Calu3 (cell line): ENCODE measurements at regions not wholly inside any gene's neighbourhood (a gene's known extent, or its start where the extent isn't known, plus 50 kb on each side); places are given as distances from the start of the nearest gene placed in this dataset.

ENCODE experiments used
- BruUV-seq: library from RNA; stranded (reverse); fragments of 400-500 nt; replicated peaks from 2 replicates; lab custom pipeline; 2021; lab: Mats Ljungman, UMichigan
- CTCF ChIA-PET: fragments of 300-600 bp; sonication (Branson Sonifier 250); formaldehyde crosslinking; loops from one replicate; lab custom pipeline; 2022; ENCODE audit warnings: antibody characterized with exemption; lab: Charles Lee
- DNase-seq: peaks from one replicate; pipeline ENCODE4 v3.0.0; 2022
- H3K27ac Mint-ChIP-seq: one replicate; pipeline ENCODE4 v1.8.0; 2022; ENCODE audit warnings: mixed read lengths; ENCODE audit not compliant: unreplicated experiment
- H3K27me3 Mint-ChIP-seq: one replicate; pipeline ENCODE4 v1.8.0; 2022; ENCODE audit warnings: mixed read lengths; ENCODE audit not compliant: unreplicated experiment
- H3K36me3 Mint-ChIP-seq: one replicate; pipeline ENCODE4 v1.8.0; 2022; ENCODE audit warnings: mild to moderate bottlenecking, moderate library complexity, mixed read lengths; ENCODE audit not compliant: insufficient read depth, unreplicated experiment
- H3K4me1 Mint-ChIP-seq: one replicate; pipeline ENCODE4 v1.8.0; 2022; ENCODE audit warnings: mild to moderate bottlenecking, low read depth, mixed read lengths; ENCODE audit not compliant: unreplicated experiment
- H3K4me3 Mint-ChIP-seq: one replicate; pipeline ENCODE4 v1.8.0; 2022; ENCODE audit warnings: mild to moderate bottlenecking, low read depth, moderate library complexity, mixed read lengths; ENCODE audit not compliant: unreplicated experiment
- H3K9me3 Mint-ChIP-seq: one replicate; pipeline ENCODE4 v1.8.0; 2022; ENCODE audit warnings: low read depth, mixed read lengths; ENCODE audit not compliant: unreplicated experiment
- CTCF ChIP-seq: fragments of 200-600 bp; IDR thresholded peaks from one replicate; pipeline ENCODE4 v1.8.0; 2022; ENCODE audit warnings: antibody characterized with exemption; ENCODE audit not compliant: unreplicated experiment
- intact Hi-C: fragments of 100-400 bp; cut with micrococcal nuclease; formaldehyde crosslinking; loops from one replicate; pipeline ENCODE4 v1.10.0; 2022; ENCODE audit not compliant: unreplicated experiment

DNA sequence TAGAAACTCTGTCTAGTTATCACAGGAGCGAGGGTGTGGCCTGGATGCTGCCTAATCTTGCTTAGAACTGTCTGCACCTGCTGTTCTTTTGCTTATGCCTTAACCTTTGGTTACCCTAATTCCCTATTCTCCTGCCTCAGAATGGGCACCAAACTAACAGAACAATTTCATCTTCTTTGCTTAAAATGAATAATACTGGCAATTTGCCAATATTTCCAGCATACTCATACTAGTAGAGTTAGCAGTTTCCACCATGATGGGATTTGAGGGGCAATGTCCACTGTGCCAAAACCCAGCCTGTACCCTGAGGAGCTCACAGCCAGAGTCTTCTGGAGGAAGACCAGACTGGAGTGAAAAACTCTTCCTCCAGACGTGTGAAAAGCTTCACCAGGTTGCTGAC is 136.4 kb downstream of the RPS29 start:
- CTCF ChIA-PET, result no interaction called here
- no peak for TF ChIP-seq CTCF
- H3K9me3 Mint-ChIP-seq, result no peaks in the 10 kb centered on the region
- no peaks in the 10 kb centered on the region for H3K4me1 Mint-ChIP-seq
- H3K36me3 Mint-ChIP-seq, result no peaks in the 10 kb centered on the region
- intact Hi-C loops, result no loop called here
- H3K27me3 Mint-ChIP-seq, result peaks cover 66% of the 10 kb centered on the region
- H3K27ac Mint-ChIP-seq, result no peak overlapping the region
- no TSS peak for BruUV-seq
- H3K4me3 Mint-ChIP-seq, result no peak overlapping the region
- DNase-seq, result no peak

DNA sequence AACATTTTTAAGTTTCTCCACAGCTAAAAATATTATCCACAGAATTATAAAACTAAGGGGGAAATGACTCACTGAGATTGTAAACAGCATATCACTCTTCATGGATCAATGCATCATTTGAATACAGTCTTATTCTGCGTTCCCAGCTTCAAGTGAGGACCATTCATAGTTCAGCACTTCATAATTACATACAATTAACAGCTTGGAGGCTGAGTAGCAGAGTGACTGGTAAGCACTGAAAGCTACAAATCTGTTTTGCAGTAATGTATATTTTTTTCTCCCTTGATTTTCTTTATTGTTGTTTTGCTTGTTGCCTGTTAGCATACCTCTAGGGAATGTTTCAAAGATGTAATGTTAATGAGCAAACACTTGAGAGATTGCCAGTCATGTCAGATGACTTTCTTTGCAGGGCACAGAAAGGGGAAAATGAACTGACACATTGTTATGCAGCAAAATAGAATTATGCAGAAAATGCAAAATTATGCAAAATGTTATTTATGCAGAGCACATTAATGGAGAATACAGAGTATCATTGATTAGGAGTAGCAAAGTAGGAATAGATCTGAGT is 138.6 kb downstream of the RPS29 start:
- Mint-ChIP-seq H3K36me3 (no peaks in the 10 kb centered on the region), H3K4me1 (no peaks in the 10 kb centered on the region), H3K27me3 (peaks cover 45% of the 10 kb centered on the region), H3K4me3 (no peak overlapping the region), H3K9me3 (no peaks in the 10 kb centered on the region), H3K27ac (no peak overlapping the region)
- no TSS peak for BruUV-seq
- intact Hi-C loops, result no loop called here
- no peak for DNase-seq
- TF ChIP-seq CTCF, result no peak
- CTCF ChIA-PET, result interaction anchor here (1.0 to 1.1 kb wide), 2 partner anchors 10 to 14 kb away, joined by 3 to 4 read pairs; no protein-coding TSS in a partner anchor

- H3K9me3 Mint-ChIP-seq, result no peaks in the 10 kb centered on the region
- peaks cover 50% of the 10 kb centered on the region for H3K27me3 Mint-ChIP-seq
- CTCF ChIA-PET, result interaction anchor here (1.0 to 1.1 kb wide), 2 partner anchors 9 to 15 kb away, joined by 3 to 4 read pairs; no protein-coding TSS in a partner anchor
- no peaks in the 10 kb centered on the region for H3K4me1 Mint-ChIP-seq
- H3K36me3 Mint-ChIP-seq, result no peaks in the 10 kb centered on the region
- TF ChIP-seq CTCF, result no peak
- intact Hi-C loops, result no loop called here
- BruUV-seq, result no TSS peak
- no peak for DNase-seq
- H3K27ac Mint-ChIP-seq, result no peak overlapping the region
- no peak overlapping the region for H3K4me3 Mint-ChIP-seq
Observed at GRCh38 chr14:49446801-49447200, 139.4 kb downstream of the RPS29 start.

DNA sequence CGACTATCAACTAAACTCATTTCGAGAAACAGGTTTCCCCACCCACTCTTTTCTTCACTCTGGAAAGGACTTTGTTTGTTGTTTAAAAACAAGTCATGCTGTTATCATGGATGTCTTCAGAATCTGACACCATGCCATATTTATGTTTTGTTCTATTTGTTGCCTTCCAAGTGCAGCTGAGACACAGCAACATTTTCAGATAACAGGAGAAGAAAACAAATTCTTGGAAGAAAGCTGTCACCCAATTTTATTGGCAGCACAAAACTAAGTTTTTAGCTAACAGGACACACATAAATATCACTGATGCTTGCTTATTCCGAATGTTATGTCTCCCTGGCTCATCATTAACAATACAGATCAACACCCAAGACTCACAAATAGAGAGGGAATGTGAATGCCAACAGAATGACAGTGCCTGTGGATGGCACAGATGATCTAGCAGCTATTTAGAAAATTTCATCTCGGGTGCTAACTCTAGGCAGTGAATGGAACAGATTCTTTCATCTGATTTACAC is 147.9 kb downstream of the RPS29 start:
- Mint-ChIP-seq H3K36me3 (no peaks in the 10 kb centered on the region), H3K9me3 (no peaks in the 10 kb centered on the region), H3K4me3 (no peak overlapping the region), H3K27me3 (peaks cover 53% of the 10 kb centered on the region), H3K27ac (no peak overlapping the region), H3K4me1 (no peaks in the 10 kb centered on the region)
- CTCF ChIA-PET, result interaction anchor here (1.1 kb wide), 1 partner anchor 9 kb away, joined by 3 read pairs; no protein-coding TSS in a partner anchor
- BruUV-seq, result no TSS peak
- intact Hi-C loops, result no loop called here
- TF ChIP-seq CTCF, result no peak
- no peak for DNase-seq
